Upper lobe of left lung (tissue), 6 donors: ENCODE measurements at regions not wholly inside any gene's neighbourhood (a gene's known extent, or its start where the extent isn't known, plus 50 kb on each side); places are given as distances from the start of the nearest gene placed in this dataset.

Experiments
- ATAC-seq, 2 donors: fragments of 200-7000 bp; cut with Tn5 transposase; one replicate each; pipeline ENCODE4 v1.9.1; 2022; ENCODE audit warnings: mild to moderate bottlenecking in 2 of 2, moderate library complexity in 2 of 2; ENCODE audit not compliant: low FRiP score in 2 of 2
- DNase-seq, 2 donors: peaks; one replicate each; pipeline ENCODE4 v3.0.0-alpha.2; 2019 to 2020
- H3K27ac ChIP-seq, 4 donors: fragments of 200-600 bp; sonication (generic); one replicate each; pipeline ENCODE4 v1.5.1; 2016 to 2019
- H3K27me3 ChIP-seq, 4 donors: fragments of 200-600 bp; sonication (generic); one replicate each; pipeline ENCODE4 v1.5.1; 2017 to 2019
- H3K36me3 ChIP-seq, 4 donors: fragments of 200-600 bp; sonication (generic); one replicate each; pipeline ENCODE4 v1.5.1; 2016 to 2019
- H3K4me1 ChIP-seq, 4 donors: fragments of 200-600 bp; sonication (generic); one replicate each; pipeline ENCODE4 v1.5.1; 2018 to 2019
- H3K4me3 ChIP-seq, 4 donors: fragments of 200-600 bp; sonication (generic); one replicate each; pipeline ENCODE4 v1.5.1; 2017 to 2019; ENCODE audit warnings: mild to moderate bottlenecking in 2 of 4, moderate library complexity in 1 of 4
- H3K9me3 ChIP-seq, 4 donors: fragments of 200-600 bp; sonication (generic); one replicate each; pipeline ENCODE4 v1.5.1; 2018 to 2019
- EP300 ChIP-seq, 4 donors: sonication (generic); formaldehyde crosslinking; IDR thresholded peaks; one replicate each; pipeline ENCODE4 v1.5.1; 2017; ENCODE audit warnings: antibody characterized with exemption in 4 of 4, control low read depth in 2 of 4
- POLR2A ChIP-seq, 4 donors: fragments of 450-650 bp; IDR thresholded peaks; one replicate each; pipeline ENCODE4 v1.5.1; 2016 to 2017; ENCODE audit warnings: antibody characterized with exemption in 4 of 4, mild to moderate bottlenecking in 2 of 4
- POLR2AphosphoS5 ChIP-seq, 2 donors: sonication (generic); formaldehyde crosslinking; IDR thresholded peaks; one replicate each; pipeline ENCODE4 v1.5.1; 2017; ENCODE audit warnings: antibody characterized with exemption in 2 of 2
- WGBS, 2 donors: methylation state at CpG; one replicate each; pipeline ENCODE4 v1.1.5; 2017 to 2018; 5-methylcytosine and 5-hydroxymethylcytosine counted together
- TF ChIP-seq, protein P1 (sequence below), 6 experiments: fragments of 450-650 bp in 4 of 6; fragments of 200-600 bp in 2 of 6; sonication (generic) in 2 of 6; IDR thresholded peaks; one replicate each; pipeline ENCODE4 v1.5.1; 2016 to 2019; ENCODE audit warnings: antibody characterized with exemption in 6 of 6
- donor health status: DM: no; HTN: no; CAD: no; lungs with moderate emphysema.
- donor health status: DM: no; HTN: yes; CAD: no; lungs with severe emphysema.

DNA sequence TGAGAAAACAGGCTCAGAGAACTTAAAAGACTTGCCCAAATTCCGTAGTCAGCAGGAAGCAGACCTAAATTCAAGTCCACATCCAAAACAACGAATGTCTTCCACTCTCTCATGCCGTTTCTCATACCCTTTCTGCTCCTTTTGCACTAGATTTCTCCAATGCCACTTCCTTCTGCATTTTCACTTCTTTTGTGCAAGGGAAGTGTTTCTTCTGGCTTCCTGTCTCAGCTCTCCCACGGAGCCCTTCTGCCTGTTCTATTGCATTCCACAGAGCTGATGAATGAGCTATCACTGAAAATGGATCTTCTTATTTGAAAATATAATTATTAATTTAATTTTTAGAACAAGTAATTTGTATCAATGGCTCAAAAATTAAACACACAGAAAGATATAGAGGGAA is 56.1 kb upstream of the STK24 start:
- no peak for DNase-seq
- 32 to 38% methylated on average over 4 of the region's 4 CpGs for WGBS, 2 donors
- TF ChIP-seq, protein P1, sequence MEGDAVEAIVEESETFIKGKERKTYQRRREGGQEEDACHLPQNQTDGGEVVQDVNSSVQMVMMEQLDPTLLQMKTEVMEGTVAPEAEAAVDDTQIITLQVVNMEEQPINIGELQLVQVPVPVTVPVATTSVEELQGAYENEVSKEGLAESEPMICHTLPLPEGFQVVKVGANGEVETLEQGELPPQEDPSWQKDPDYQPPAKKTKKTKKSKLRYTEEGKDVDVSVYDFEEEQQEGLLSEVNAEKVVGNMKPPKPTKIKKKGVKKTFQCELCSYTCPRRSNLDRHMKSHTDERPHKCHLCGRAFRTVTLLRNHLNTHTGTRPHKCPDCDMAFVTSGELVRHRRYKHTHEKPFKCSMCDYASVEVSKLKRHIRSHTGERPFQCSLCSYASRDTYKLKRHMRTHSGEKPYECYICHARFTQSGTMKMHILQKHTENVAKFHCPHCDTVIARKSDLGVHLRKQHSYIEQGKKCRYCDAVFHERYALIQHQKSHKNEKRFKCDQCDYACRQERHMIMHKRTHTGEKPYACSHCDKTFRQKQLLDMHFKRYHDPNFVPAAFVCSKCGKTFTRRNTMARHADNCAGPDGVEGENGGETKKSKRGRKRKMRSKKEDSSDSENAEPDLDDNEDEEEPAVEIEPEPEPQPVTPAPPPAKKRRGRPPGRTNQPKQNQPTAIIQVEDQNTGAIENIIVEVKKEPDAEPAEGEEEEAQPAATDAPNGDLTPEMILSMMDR (IDR thresholded peaks at IDR 0.05) = no peak
- TF ChIP-seq POLR2AphosphoS5 (IDR thresholded peaks at IDR 0.05) (no peak), POLR2A (IDR thresholded peaks at IDR 0.05) (no peak), EP300 (IDR thresholded peaks at IDR 0.05) (no peak)
- no peak overlapping the region for H3K27ac ChIP-seq
- ATAC-seq = peak in 1 of 2 donors; percentile 46
- no peaks in the 10 kb centered on the region for H3K9me3 ChIP-seq
- H3K36me3 ChIP-seq = no peaks in the 10 kb centered on the region
- H3K4me3 ChIP-seq = no peak overlapping the region
- H3K4me1 ChIP-seq = no peaks in the 10 kb centered on the region
- no peaks in the 10 kb centered on the region for H3K27me3 ChIP-seq

DNA sequence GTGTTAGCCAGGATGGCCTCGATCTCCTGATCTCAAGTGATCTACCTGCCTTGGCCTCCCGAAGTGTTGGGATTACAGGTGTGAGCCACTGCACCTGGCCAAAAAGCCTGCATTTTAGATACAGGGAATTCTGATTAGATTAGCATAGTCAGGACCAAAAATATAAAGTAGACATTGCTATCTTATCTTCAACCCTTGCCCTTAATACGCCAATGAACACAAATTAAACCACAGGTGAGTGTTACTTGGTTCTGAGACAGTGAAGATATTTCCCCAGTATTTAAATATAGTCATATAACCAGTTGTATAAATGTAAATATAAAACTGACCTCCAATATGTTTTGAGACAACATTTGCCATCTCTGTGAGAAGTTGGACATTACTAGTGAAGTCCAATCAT is 52.1 kb upstream of the STK24 start:
- no peaks in the 10 kb centered on the region for H3K36me3 ChIP-seq
- no peak for DNase-seq
- no peaks in the 10 kb centered on the region for H3K9me3 ChIP-seq
- TF ChIP-seq POLR2A (IDR thresholded peaks at IDR 0.05) = no peak
- TF ChIP-seq POLR2AphosphoS5 (IDR thresholded peaks at IDR 0.05) = no peak
- no peak for TF ChIP-seq EP300 (IDR thresholded peaks at IDR 0.05)
- TF ChIP-seq, protein P1 (IDR thresholded peaks at IDR 0.05) = no peak
- no peaks in the 10 kb centered on the region for H3K27me3 ChIP-seq
- 99 to 100% methylated on average over 3 of the region's 3 CpGs for WGBS, 2 donors
- H3K27ac ChIP-seq = no peak overlapping the region
- no peak for ATAC-seq
- no peak overlapping the region for H3K4me3 ChIP-seq
- H3K4me1 ChIP-seq = no peaks in the 10 kb centered on the region
